ENCODE measurements at regions not wholly inside any gene's neighbourhood (a gene's known extent, or its start where the extent isn't known, plus 50 kb on each side); places are given as distances from the start of the nearest gene placed in this dataset.
A peak's percentile ranks its signal among the peaks of the same experiment; 100 is the strongest.

GRCh38 chr7:106420736-106421135, 136.0 kb upstream of the NAMPT start:
- intact Hi-C loops (cut with micrococcal nuclease; ENCODE audit: unreplicated experiment) = loop anchor here (5.0 kb wide), 1 partner anchor 133 kb away; no protein-coding TSS in a partner anchor
- H3K9me3 ChIP-seq (ENCODE audit: low read depth, low read length, poor library complexity, severe bottlenecking) = peaks cover 11% of the 10 kb centered on the region
- BruUV-seq (replicated peaks) = no TSS peak
- peak overlapping the region; percentile 34 for H3K27ac ChIP-seq (ENCODE audit: low read depth, low read length, poor library complexity, severe bottlenecking)
- TF ChIP-seq CTCF (conservative IDR thresholded peaks at IDR 0.05; ENCODE audit: low read depth, low read length) = no peak
- no peak for TF ChIP-seq EZH2 (IDR thresholded peaks at IDR 0.05; ENCODE audit: borderline replicate concordance, low read depth, low read length, poor library complexity, severe bottlenecking)
- H3K36me3 ChIP-seq (ENCODE audit: insufficient read depth, low read length, poor library complexity, severe bottlenecking) = no peaks in the 10 kb centered on the region
- CTCF ChIA-PET = no interaction called here
- H3K4me3 ChIP-seq (ENCODE audit: low read depth, low read length, poor library complexity, severe bottlenecking) = no peak overlapping the region
- peaks cover 61% of the 10 kb centered on the region for H3K4me1 ChIP-seq (ENCODE audit: insufficient read depth, low read length, poor library complexity, severe bottlenecking)
- POLR2A ChIA-PET (ENCODE audit: low non-redundant PET) = no interaction called here
- DNase-seq (ENCODE audit: low spot score) = no peak
- no peaks in the 10 kb centered on the region for H3K27me3 ChIP-seq (replicated peaks; ENCODE audit: insufficient read depth, low read depth, low read length, poor library complexity)

- POLR2A ChIA-PET (ENCODE audit: low non-redundant PET) = no interaction called here
- H3K9me3 ChIP-seq (ENCODE audit: low read depth, low read length, poor library complexity, severe bottlenecking) = peaks cover 12% of the 10 kb centered on the region
- no peaks in the 10 kb centered on the region for H3K36me3 ChIP-seq (ENCODE audit: insufficient read depth, low read length, poor library complexity, severe bottlenecking)
- CTCF ChIA-PET = no interaction called here
- intact Hi-C loops (cut with micrococcal nuclease; ENCODE audit: unreplicated experiment) = loop anchor here (5.0 kb wide), 1 partner anchor 133 kb away; no protein-coding TSS in a partner anchor
- peaks cover 56% of the 10 kb centered on the region for H3K4me1 ChIP-seq (ENCODE audit: insufficient read depth, low read length, poor library complexity, severe bottlenecking)
- no peaks in the 10 kb centered on the region for H3K27me3 ChIP-seq (replicated peaks; ENCODE audit: insufficient read depth, low read depth, low read length, poor library complexity)
- no TSS peak for BruUV-seq (replicated peaks)
- TF ChIP-seq EZH2 (IDR thresholded peaks at IDR 0.05; ENCODE audit: borderline replicate concordance, low read depth, low read length, poor library complexity, severe bottlenecking) (no peak), CTCF (conservative IDR thresholded peaks at IDR 0.05; ENCODE audit: low read depth, low read length) (no peak)
- no peak overlapping the region for H3K27ac ChIP-seq (ENCODE audit: low read depth, low read length, poor library complexity, severe bottlenecking)
- H3K4me3 ChIP-seq (ENCODE audit: low read depth, low read length, poor library complexity, severe bottlenecking) = no peak overlapping the region
- no peak for DNase-seq (ENCODE audit: low spot score)
Observed at GRCh38 chr7:106420210-106420609, 135.4 kb upstream of the NAMPT start.

GRCh38 chr7:106419455-106420182, 134.8 kb upstream of the NAMPT start:
- ChIA-PET POLR2A (ENCODE audit: low non-redundant PET) (no interaction called here), CTCF (interaction anchor here (0.6 kb wide), 1 partner anchor 526 kb away, joined by 6 read pairs; no protein-coding TSS in a partner anchor)
- no peaks in the 10 kb centered on the region for H3K27me3 ChIP-seq (replicated peaks; ENCODE audit: insufficient read depth, low read depth, low read length, poor library complexity)
- H3K4me1 ChIP-seq (ENCODE audit: insufficient read depth, low read length, poor library complexity, severe bottlenecking) = peaks cover 53% of the 10 kb centered on the region
- no peak for DNase-seq (ENCODE audit: low spot score)
- TF ChIP-seq CTCF (conservative IDR thresholded peaks at IDR 0.05; ENCODE audit: low read depth, low read length) = no peak
- TF ChIP-seq EZH2 (IDR thresholded peaks at IDR 0.05; ENCODE audit: borderline replicate concordance, low read depth, low read length, poor library complexity, severe bottlenecking) = no peak
- H3K4me3 ChIP-seq (ENCODE audit: low read depth, low read length, poor library complexity, severe bottlenecking) = no peak overlapping the region
- intact Hi-C loops (cut with micrococcal nuclease; ENCODE audit: unreplicated experiment) = loop anchor here (5.0 kb wide), 1 partner anchor 132 kb away; no protein-coding TSS in a partner anchor
- H3K9me3 ChIP-seq (ENCODE audit: low read depth, low read length, poor library complexity, severe bottlenecking) = peaks cover 12% of the 10 kb centered on the region
- BruUV-seq (replicated peaks) = no TSS peak
- H3K36me3 ChIP-seq (ENCODE audit: insufficient read depth, low read length, poor library complexity, severe bottlenecking) = no peaks in the 10 kb centered on the region
- H3K27ac ChIP-seq (ENCODE audit: low read depth, low read length, poor library complexity, severe bottlenecking) = no peak overlapping the region

Measured in A673 (cell line).